ENCODE measurements at regions not wholly inside any gene's neighbourhood (a gene's known extent, or its start where the extent isn't known, plus 50 kb on each side); places are given as distances from the start of the nearest gene placed in this dataset.

GRCh38 chrX:125424536-125424935 lies 104.9 kb downstream of the TEX13C start:
- no peaks in the 10 kb centered on the region for H3K27me3 ChIP-seq
- no peaks in the 10 kb centered on the region for H3K9me3 ChIP-seq
- intact Hi-C loops (cut with DNase I), result no loop called here
- no peaks in the 10 kb centered on the region for H3K36me3 ChIP-seq
- TF ChIP-seq POLR2A (IDR thresholded peaks at IDR 0.05), result no peak
- no peaks in the 10 kb centered on the region for H3K4me1 ChIP-seq
- DNase-seq (ENCODE audit: extremely low spot score in 2 of 2), result no peak
- no peak overlapping the region for H3K4me3 ChIP-seq
- H3K27ac ChIP-seq, result no peak overlapping the region

GRCh38 chrX:125436855-125437254 lies 117.2 kb downstream of the TEX13C start:
- Histone ChIP-seq H3K4me1 (no peaks in the 10 kb centered on the region), H3K36me3 (no peaks in the 10 kb centered on the region), H3K27me3 (no peaks in the 10 kb centered on the region), H3K9me3 (no peaks in the 10 kb centered on the region), H3K27ac (no peak overlapping the region), H3K4me3 (no peak overlapping the region)
- intact Hi-C loops (cut with DNase I), result no loop called here
- no peak for DNase-seq (ENCODE audit: extremely low spot score in 2 of 2)
- TF ChIP-seq POLR2A (IDR thresholded peaks at IDR 0.05) (no peak), CTCF (IDR thresholded peaks at IDR 0.05) (no peak)

GRCh38 chrX:125439194-125439849 lies 119.7 kb downstream of the TEX13C start:
- H3K36me3 ChIP-seq, result no peaks in the 10 kb centered on the region
- H3K27me3 ChIP-seq, result no peaks in the 10 kb centered on the region
- H3K4me1 ChIP-seq, result no peaks in the 10 kb centered on the region
- intact Hi-C loops (cut with DNase I), result no loop called here
- no peak for TF ChIP-seq CTCF (IDR thresholded peaks at IDR 0.05)
- TF ChIP-seq POLR2A (IDR thresholded peaks at IDR 0.05), result no peak
- TF ChIP-seq POLR2AphosphoS5 (IDR thresholded peaks at IDR 0.05; ENCODE audit: insufficient read depth in 1 of 2, low read depth in 1 of 2), result no peak
- no peak for DNase-seq (ENCODE audit: extremely low spot score in 2 of 2)
- no peak overlapping the region for H3K27ac ChIP-seq
- H3K4me3 ChIP-seq, result no peak overlapping the region
- H3K9me3 ChIP-seq, result no peaks in the 10 kb centered on the region

- intact Hi-C loops (cut with DNase I), result no loop called here
- Histone ChIP-seq H3K9me3 (no peaks in the 10 kb centered on the region), H3K27me3 (no peaks in the 10 kb centered on the region), H3K4me1 (no peaks in the 10 kb centered on the region), H3K27ac (no peak overlapping the region), H3K36me3 (no peaks in the 10 kb centered on the region), H3K4me3 (no peak overlapping the region)
- TF ChIP-seq POLR2AphosphoS5 (IDR thresholded peaks at IDR 0.05; ENCODE audit: insufficient read depth in 1 of 2, low read depth in 1 of 2) (no peak), CTCF (IDR thresholded peaks at IDR 0.05) (no peak), POLR2A (IDR thresholded peaks at IDR 0.05) (no peak)
- DNase-seq (ENCODE audit: extremely low spot score in 2 of 2), result no peak
Measured at GRCh38 chrX:125444659-125445058, 125.0 kb downstream of the TEX13C start.

GRCh38 chrX:125475482-125475881 lies 155.8 kb downstream of the TEX13C start:
- DNase-seq (ENCODE audit: extremely low spot score in 2 of 2), result no peak
- H3K27ac ChIP-seq, result no peak overlapping the region
- H3K9me3 ChIP-seq, result no peaks in the 10 kb centered on the region
- no peak overlapping the region for H3K4me3 ChIP-seq
- no peaks in the 10 kb centered on the region for H3K4me1 ChIP-seq
- H3K27me3 ChIP-seq, result no peaks in the 10 kb centered on the region
- no peak for TF ChIP-seq POLR2AphosphoS5 (IDR thresholded peaks at IDR 0.05; ENCODE audit: insufficient read depth in 1 of 2, low read depth in 1 of 2)
- TF ChIP-seq CTCF (IDR thresholded peaks at IDR 0.05), result no peak
- no peak for TF ChIP-seq POLR2A (IDR thresholded peaks at IDR 0.05)
- intact Hi-C loops (cut with DNase I), result no loop called here
- H3K36me3 ChIP-seq, result no peaks in the 10 kb centered on the region
